SKM-1 (cell line): ENCODE measurements at regions not wholly inside any gene's neighbourhood (a gene's known extent, or its start where the extent isn't known, plus 50 kb on each side); places are given as distances from the start of the nearest gene placed in this dataset.
"Not testable (repeated sequence)": the region's sequence is repeated elsewhere in the genome, so short reads cannot be mapped to it uniquely, and the experiment has no call there.

Experiments used
- DNase-seq: peaks from one replicate; lab custom pipeline; 2025; ENCODE audit not compliant: unreplicated experiment; lab: John Stamatoyannopoulos, UW

GRCh38 chr1:213523781-213524398 lies 463.9 kb upstream of the PROX1 start:
- no peak for DNase-seq

GRCh38 chr1:213526306-213526705 lies 461.5 kb upstream of the PROX1 start:
- DNase-seq: no peak

GRCh38 chr1:213530611-213531320 lies 457.0 kb upstream of the PROX1 start:
- no peak for DNase-seq

GRCh38 chr1:213531369-213532310 lies 456.1 kb upstream of the PROX1 start:
- DNase-seq: no peak

- DNase-seq: no peak
These were observed 454.6 kb upstream of the PROX1 start for GRCh38 chr1:213533125-213533524.

- no peak for DNase-seq
These were observed 452.1 kb upstream of the PROX1 start for GRCh38 chr1:213535679-213536078.

- DNase-seq: no peak
These were observed 449.5 kb upstream of the PROX1 start for GRCh38 chr1:213538251-213538650.

- DNase-seq: no peak
These were observed 448.3 kb upstream of the PROX1 start for GRCh38 chr1:213539464-213539863.

- no peak for DNase-seq
These were observed 446.1 kb upstream of the PROX1 start for GRCh38 chr1:213541641-213542040.

GRCh38 chr1:213545181-213545580 lies 442.6 kb upstream of the PROX1 start:
- not testable (repeated sequence) for DNase-seq

GRCh38 chr1:213549982-213550381 lies 437.8 kb upstream of the PROX1 start:
- DNase-seq: no peak

- DNase-seq: no peak
These were observed 437.0 kb upstream of the PROX1 start for GRCh38 chr1:213550804-213551203.

- DNase-seq: no peak
These were observed 435.7 kb upstream of the PROX1 start for GRCh38 chr1:213552045-213552444.

GRCh38 chr1:213560226-213560625 lies 427.5 kb upstream of the PROX1 start:
- DNase-seq: no peak

- DNase-seq: no peak
These were observed 425.9 kb upstream of the PROX1 start for GRCh38 chr1:213561870-213562269.

- peak; percentile 42 for DNase-seq
These were observed 423.5 kb upstream of the PROX1 start for GRCh38 chr1:213564215-213564659.

GRCh38 chr1:213568929-213569815 lies 418.6 kb upstream of the PROX1 start:
- no peak for DNase-seq

- DNase-seq: no peak
These were observed 418.0 kb upstream of the PROX1 start for GRCh38 chr1:213569816-213570150.

- no peak for DNase-seq
These were observed 417.3 kb upstream of the PROX1 start for GRCh38 chr1:213570487-213570886.

GRCh38 chr1:213571419-213571818 lies 416.4 kb upstream of the PROX1 start:
- DNase-seq: no peak

- no peak for DNase-seq
These were observed 415.9 kb upstream of the PROX1 start for GRCh38 chr1:213571843-213572242.
